Fibroblast of mammary gland (primary cell): ENCODE measurements at regions not wholly inside any gene's neighbourhood (a gene's known extent, or its start where the extent isn't known, plus 50 kb on each side); places are given as distances from the start of the nearest gene placed in this dataset.
"Not testable (repeated sequence)": the region's sequence is repeated elsewhere in the genome, so short reads cannot be mapped to it uniquely, and the experiment has no call there.

Source experiments
- DNase-seq: peaks from one replicate; pipeline ENCODE4 v3.0.0-alpha.2; 2010; ENCODE audit warnings: low read depth
- H3K4me3 ChIP-seq: 2 replicates; pipeline ENCODE4 v1.5.1; 2011; ENCODE audit warnings: low read depth, mild to moderate bottlenecking, low read length, moderate library complexity; ENCODE audit not compliant: control insufficient read depth
- CTCF ChIP-seq: conservative IDR thresholded peaks from 2 replicates; pipeline ENCODE4 v1.5.1; 2011; ENCODE audit warnings: low read depth, low read length, inconsistent platforms; ENCODE audit not compliant: control insufficient read depth, insufficient read depth

GRCh38 chr10:3656214-3656613 lies 128.8 kb downstream of the KLF6 start:
- TF ChIP-seq CTCF = no peak
- DNase-seq = no peak
- H3K4me3 ChIP-seq = no peak overlapping the region

GRCh38 chr10:3655528-3655927 lies 129.5 kb downstream of the KLF6 start:
- no peak for TF ChIP-seq CTCF
- no peak for DNase-seq
- H3K4me3 ChIP-seq = no peak overlapping the region

- TF ChIP-seq CTCF = no peak
- no peak for DNase-seq
- no peak overlapping the region for H3K4me3 ChIP-seq
Observed at GRCh38 chr10:3654980-3655379, 130.0 kb downstream of the KLF6 start.

GRCh38 chr10:3654496-3654895 lies 130.5 kb downstream of the KLF6 start:
- DNase-seq = peak; percentile 17
- H3K4me3 ChIP-seq = no peak overlapping the region
- no peak for TF ChIP-seq CTCF

GRCh38 chr10:3653303-3653702 lies 131.7 kb downstream of the KLF6 start:
- H3K4me3 ChIP-seq = peak overlapping the region; percentile 34
- not testable (repeated sequence) for DNase-seq

- peak; percentile 52 for DNase-seq
- TF ChIP-seq CTCF = no peak
- peak overlapping the region; percentile 34 for H3K4me3 ChIP-seq
Observed at GRCh38 chr10:3652886-3653285, 132.1 kb downstream of the KLF6 start.

- no peak for DNase-seq
Observed at GRCh38 chr10:3651969-3652653, 132.9 kb downstream of the KLF6 start.

More at GRCh38 chr10:3651969-3652653, 132.9 kb downstream of the KLF6 start:
- no peak for TF ChIP-seq CTCF
- H3K4me3 ChIP-seq = no peak overlapping the region
